T-helper 9 cell (primary cell): ENCODE measurements at regions not wholly inside any gene's neighbourhood (a gene's known extent, or its start where the extent isn't known, plus 50 kb on each side); places are given as distances from the start of the nearest gene placed in this dataset.
A peak's percentile ranks its signal among the peaks of the same experiment; 100 is the strongest.
"Not testable (repeated sequence)": the region's sequence is repeated elsewhere in the genome, so short reads cannot be mapped to it uniquely, and the experiment has no call there.

Experiments
- DNase-seq: peaks from one replicate; pipeline ENCODE4 v3.0.0-alpha.2; 2020

GRCh38 chr12:75754698-75755097 lies 243.3 kb upstream of the KRR1 start:
- no peak for DNase-seq

DNA sequence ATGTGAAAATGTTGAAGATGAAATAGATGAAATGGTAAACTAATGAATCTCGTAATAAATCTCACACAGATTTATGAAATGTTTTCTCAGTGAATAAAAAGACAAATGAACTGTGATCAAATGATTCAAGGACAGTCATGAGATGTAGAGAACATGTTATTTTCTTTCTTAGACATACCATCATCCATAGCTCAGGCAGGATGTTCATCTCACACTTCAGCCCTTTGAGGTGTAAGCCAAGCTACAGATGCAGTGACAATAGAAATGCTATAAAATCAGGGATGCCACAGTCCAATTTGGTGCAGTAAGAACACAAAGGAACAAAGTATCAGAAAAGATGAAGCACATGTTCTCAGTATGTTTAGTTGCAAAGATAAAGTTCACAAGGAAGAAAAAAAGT lies 242.7 kb upstream of the KRR1 start:
- DNase-seq: no peak

DNA sequence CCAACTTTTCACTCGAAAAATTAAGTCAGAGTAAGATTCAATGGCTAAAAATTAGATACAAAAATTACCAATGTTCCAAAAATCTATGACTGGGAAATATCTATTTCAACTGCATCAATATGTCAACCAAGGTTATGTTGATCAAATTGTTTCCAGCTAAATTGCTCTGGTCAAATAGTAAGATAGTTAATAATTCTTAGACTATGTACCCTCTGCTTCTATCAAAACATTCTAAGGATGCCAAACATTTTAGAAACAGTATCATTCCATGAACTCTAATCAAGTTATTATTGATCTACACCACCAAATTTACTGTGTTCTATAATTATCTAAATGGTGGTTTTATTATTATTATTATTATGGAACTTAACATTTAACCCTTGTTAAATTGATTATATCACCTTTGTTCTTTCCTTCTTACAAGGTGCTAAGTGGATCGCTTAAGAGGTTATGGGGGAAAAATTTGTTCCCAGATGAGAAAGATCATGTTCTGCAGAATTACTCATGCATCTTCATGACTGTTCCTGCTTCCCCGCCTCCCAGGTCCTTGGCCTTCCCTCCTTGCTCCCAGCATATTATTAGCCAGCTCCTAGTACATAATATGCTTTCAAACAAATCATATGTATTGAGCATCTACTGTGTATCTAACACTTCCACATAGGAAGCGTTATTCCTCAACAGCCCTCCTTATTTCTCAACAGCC lies 240.5 kb upstream of the KRR1 start:
- DNase-seq: no peak

DNA sequence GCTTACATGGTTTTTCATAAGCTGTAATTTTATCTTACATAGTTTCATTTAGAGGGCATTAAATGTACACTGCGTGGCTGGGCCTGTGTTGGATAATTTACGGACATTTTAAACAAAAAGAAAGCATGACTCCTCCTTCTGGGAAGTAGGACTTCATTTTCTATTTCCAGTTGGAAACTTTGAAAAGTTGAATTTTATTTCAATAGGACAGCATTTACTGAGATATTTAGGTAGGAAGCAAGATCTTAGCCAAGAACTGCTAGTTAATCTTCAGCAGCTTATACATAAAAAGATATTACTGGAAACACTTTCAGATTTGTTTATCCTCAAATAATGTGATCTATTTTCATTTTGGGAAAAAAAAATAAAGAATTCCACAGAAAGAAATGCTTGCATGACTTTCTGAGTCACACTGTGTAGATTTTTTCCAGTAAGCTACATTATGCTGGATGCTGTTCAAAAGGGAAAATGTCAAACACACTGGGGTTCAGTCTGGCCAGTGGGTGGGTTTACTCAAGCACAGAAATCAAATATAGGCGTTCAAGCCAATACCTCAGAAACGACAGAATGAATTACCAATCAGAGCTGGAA lies 239.4 kb upstream of the KRR1 start:
- no peak for DNase-seq

DNA sequence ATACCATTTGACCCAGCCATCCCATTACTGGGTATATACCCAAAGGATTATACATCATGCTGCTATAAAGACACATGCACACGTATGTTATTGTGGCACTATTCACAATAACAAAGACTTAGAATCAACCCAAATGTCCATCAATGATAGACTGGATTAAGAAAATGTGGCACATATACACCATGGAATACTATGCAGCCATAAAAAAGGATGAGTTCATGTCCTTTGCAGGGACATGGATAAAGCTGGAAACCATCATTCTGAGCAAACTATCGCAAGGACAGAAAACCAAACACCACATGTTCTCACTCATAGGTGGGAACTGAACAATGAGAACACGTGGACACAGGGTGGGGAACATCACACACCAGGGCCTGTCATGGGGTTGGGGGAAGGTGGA lies 237.6 kb upstream of the KRR1 start:
- DNase-seq: not testable (repeated sequence)

DNA sequence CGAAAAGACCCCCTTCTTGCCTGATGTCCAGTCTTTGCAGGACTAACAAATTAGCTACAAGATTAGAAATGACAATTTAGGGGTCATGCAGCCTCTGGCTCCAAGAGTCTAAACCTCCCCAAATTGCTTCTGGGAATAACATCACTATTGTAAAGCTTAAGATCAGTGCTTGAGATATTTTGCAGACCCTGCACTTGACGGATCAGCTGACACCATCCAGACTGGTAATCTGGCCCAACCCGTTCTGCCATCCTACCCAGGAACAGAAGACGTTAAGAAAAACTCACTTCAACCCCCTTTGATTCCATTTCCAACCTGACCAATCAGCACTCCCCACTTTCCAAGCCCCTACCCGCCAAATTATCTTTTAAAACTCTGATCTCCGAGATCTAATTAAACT lies 236.7 kb upstream of the KRR1 start:
- no peak for DNase-seq

DNA sequence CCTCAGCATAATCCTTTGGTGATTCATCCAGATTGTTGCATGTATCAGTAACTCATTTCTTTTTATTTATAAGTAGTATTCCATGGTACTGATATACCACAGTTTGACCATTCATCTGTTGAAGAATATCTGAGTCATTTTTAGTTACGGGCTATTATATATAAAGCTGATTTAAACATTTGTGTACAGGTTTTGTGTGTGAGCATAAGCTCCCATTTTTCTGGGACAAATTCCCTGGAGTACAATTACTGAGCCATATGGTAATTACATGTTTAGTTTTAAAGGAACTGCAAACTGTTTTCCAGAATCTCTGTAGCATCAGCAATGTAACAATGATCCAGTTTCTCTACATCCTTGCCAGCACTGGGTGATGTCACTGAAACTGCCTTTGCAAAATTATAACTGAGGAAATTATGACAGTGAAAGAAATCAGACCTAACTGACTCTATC lies 236.2 kb upstream of the KRR1 start:
- no peak for DNase-seq

GRCh38 chr12:75746621-75747020 lies 235.2 kb upstream of the KRR1 start:
- DNase-seq: no peak

DNA sequence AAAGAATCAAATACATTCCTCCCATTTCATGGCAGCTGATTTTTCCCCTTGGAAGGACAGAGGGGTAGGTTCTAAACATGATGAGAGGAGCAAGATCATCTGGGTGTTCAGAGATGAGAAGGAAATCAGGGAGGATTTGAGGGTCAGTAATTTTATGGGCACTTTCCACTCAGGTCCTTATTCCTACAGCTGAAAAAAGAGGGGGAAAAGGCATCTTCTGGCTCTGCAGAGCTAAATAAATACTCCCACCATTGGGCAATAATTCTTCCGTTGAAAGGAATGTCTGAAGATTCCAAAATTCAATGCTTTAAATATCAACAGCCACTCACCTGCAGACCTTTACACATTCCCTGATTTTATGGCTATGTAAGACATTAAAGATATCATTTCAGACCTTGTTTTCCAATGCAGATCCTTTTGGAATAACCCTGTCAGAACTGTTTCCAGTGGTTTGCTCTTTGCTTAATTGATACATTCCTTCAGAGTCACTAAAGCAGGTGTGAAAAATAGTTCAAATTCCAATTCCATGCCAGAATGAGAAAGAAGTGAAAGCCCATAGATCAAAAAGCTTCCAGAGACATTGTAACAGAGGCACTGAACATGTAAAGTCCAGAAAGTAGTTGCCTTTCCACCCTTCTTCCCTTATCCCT lies 233.3 kb upstream of the KRR1 start:
- no peak for DNase-seq

DNA sequence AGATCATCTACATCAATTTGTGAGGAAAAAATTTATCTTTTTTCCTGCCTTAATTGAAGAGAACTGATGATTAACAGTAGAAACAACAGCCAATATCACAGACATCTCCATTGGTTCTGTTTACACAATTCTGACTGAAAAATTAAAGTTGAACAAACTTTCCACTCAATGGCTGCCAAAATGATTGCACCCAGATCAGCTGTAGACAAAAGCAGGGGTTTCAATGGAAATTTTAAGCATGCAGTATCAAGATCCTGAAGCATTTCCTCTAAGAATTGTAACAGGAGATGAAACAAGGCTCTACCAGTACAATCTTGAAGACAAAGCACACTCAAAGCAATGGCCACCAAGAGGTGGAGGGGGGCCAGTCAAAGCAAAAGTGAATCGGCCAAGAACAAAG lies 231.6 kb upstream of the KRR1 start:
- no peak for DNase-seq

GRCh38 chr12:75742048-75742447 lies 230.6 kb upstream of the KRR1 start:
- no peak for DNase-seq

- no peak for DNase-seq
Measured at GRCh38 chr12:75739912-75740311, 228.5 kb upstream of the KRR1 start.

- DNase-seq: not testable (repeated sequence)
Measured at GRCh38 chr12:75739098-75739497, 227.7 kb upstream of the KRR1 start.

DNA sequence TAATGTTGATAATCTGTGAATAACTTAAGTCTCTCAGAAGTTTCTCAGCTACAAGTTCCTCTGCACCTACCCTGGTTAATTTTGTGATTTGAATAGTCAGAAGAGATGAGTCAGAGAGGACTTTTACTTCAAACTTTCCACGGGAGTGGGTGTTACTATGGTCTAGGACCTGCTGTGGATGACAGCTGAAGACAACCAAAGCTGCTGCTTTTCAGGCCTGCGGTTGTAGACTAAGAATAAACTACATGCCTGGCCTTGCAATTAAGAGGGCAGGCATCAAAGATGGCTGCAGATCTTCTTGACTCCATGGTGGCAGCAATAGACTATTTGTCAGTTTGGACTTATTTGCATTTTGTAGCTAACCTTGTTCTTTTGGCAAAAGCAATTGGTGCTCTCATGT lies 227.1 kb upstream of the KRR1 start:
- no peak for DNase-seq

DNA sequence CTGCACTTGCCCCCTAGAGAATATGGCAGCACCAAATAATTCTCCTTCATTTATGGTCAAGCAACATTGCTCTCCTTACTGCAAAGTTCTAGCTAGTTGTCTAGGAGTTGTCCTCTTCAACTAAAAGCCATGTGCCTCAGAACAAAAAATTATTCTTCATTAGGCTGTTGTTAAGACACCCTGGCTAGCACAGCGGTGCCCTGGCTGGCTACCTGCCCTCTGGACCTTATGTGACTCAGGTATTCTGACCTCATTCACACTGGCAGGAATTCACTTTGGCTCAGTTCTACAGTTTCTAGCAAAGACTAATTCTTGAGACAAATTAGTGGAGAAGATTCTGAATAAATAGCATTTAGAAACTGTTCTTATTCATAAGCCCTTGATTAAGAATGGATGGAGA lies 224.4 kb upstream of the KRR1 start:
- DNase-seq: no peak

DNA sequence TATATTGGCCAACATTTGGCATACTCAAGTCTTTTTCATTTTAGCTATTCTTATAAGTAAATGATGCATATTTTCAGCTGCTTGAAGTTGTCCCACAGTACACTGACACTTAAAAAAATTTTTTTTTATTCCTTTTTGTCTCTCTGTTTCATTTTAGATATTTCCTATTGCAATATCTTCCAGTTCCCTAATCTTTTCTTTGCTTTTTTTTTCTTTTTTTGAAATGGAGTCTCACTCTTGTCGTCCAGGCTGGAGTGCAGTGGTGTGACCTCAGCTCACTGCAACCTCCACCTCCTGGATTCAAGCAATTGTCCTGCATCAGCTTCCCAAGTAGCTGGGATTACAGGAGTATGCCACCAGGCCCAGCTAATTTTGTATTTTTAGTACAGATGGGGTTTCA lies 217.4 kb upstream of the KRR1 start:
- DNase-seq: no peak

DNA sequence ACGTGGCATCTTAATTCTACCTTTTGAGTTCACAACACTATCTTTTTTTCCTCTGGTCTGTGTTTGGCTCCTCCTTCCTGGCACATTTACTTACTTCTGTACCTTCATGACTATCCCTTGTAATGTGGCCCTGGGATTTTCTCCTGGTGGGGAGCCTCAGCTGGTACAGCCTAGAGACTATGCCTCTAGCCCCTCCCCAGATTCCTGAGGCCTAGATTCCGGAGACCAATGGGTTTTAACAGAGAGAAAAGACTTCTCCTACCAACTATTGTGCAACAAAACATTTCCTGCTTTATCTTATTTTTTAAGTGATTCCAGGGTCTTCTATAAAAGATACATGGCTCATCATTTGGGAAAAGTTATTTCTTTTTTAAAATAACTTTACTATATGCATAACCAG lies 216.2 kb upstream of the KRR1 start:
- no peak for DNase-seq

- no peak for DNase-seq
Measured at GRCh38 chr12:75725521-75726111, 214.2 kb upstream of the KRR1 start.

DNA sequence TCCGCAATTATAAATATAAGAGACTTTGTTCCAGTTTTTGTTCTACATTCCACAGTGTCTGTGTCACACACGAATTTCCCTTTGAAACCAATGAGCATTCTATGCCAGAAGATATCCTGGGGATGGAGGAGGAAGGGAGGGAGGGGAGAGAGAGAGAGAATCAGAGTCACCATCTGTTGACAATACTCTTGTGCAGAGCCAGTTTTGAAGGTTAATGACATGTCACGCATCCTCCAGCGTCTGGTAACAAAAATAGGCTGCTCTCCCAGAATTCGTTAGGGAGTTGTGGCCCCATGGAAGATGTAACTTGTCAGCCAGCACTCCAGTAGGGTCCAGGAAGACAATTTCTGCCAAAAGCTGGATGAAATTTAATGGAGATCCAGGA lies 213.5 kb upstream of the KRR1 start:
- DNase-seq: no peak

- no peak for DNase-seq
Measured at GRCh38 chr12:75724307-75724927, 213.0 kb upstream of the KRR1 start.

DNA sequence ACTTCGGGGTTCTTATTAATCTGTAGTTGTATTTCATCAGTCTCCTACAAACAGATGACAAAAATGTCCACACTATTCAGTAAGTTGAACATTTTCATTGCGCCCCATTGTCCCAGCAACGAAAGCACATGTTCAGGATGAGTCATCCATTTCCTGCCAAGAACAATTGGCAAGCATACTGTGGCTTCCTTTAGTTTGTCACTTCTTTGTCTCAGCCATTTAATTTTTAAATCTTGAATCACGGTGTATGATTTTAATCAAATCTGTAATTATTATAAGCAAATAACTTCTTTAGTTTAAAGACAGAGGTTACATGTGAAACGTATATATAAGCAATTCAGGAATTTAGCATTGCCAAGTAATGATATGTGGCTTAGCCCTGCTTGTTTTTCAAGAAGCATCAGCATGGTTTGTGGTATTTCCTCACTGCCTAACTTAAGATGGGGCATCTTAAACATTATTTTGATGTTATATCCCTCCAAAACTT lies 211.3 kb upstream of the KRR1 start:
- peak; percentile 1 for DNase-seq

GRCh38 chr12:75721796-75722195 lies 210.4 kb upstream of the KRR1 start:
- DNase-seq: no peak
